Stimulated activated CD8-positive, alpha-beta memory T cell treated with anti-CD3 and anti-CD28 coated beads, Interleukin-2, amount 100 ng/mL, for 48 hours (primary cell): ENCODE measurements at regions not wholly inside any gene's neighbourhood (a gene's known extent, or its start where the extent isn't known, plus 50 kb on each side); places are given as distances from the start of the nearest gene placed in this dataset.

Experiments
- DNase-seq, 2 donors: peaks; one replicate each; pipeline ENCODE4 v3.0.0-alpha.2; 2020; ENCODE audit warnings: low read depth in 2 of 2

- no peak for DNase-seq
These were observed 153.3 kb upstream of the VSTM2B start for GRCh38 chr19:29372461-29372860.

- no peak for DNase-seq
These were observed 152.6 kb upstream of the VSTM2B start for GRCh38 chr19:29372921-29373797.

- no peak for DNase-seq
These were observed 150.2 kb upstream of the VSTM2B start for GRCh38 chr19:29375429-29376119.

- DNase-seq, result no peak
These were observed 148.9 kb upstream of the VSTM2B start for GRCh38 chr19:29376855-29377354.

GRCh38 chr19:29378126-29378525 is 147.7 kb upstream of the VSTM2B start:
- no peak for DNase-seq

- no peak for DNase-seq
These were observed 147.2 kb upstream of the VSTM2B start for GRCh38 chr19:29378543-29379080.

- DNase-seq, result no peak
These were observed 146.4 kb upstream of the VSTM2B start for GRCh38 chr19:29379257-29380021.

- no peak for DNase-seq
These were observed 145.2 kb upstream of the VSTM2B start for GRCh38 chr19:29380581-29380980.

- DNase-seq, result no peak
These were observed 144.2 kb upstream of the VSTM2B start for GRCh38 chr19:29381353-29382203.

- no peak for DNase-seq
These were observed 142.1 kb upstream of the VSTM2B start for GRCh38 chr19:29383696-29384095.

- no peak for DNase-seq
These were observed 141.1 kb upstream of the VSTM2B start for GRCh38 chr19:29384656-29385055.

- no peak for DNase-seq
These were observed 140.5 kb upstream of the VSTM2B start for GRCh38 chr19:29385191-29385795.

GRCh38 chr19:29386970-29387369 is 138.8 kb upstream of the VSTM2B start:
- DNase-seq, result no peak

GRCh38 chr19:29387586-29387985 is 138.2 kb upstream of the VSTM2B start:
- DNase-seq, result no peak

- DNase-seq, result no peak
These were observed 136.3 kb upstream of the VSTM2B start for GRCh38 chr19:29389495-29389894.

GRCh38 chr19:29390742-29391141 is 135.1 kb upstream of the VSTM2B start:
- DNase-seq, result no peak

GRCh38 chr19:29393915-29394460 is 131.8 kb upstream of the VSTM2B start:
- no peak for DNase-seq

- DNase-seq, result no peak
These were observed 130.6 kb upstream of the VSTM2B start for GRCh38 chr19:29395111-29395733.

GRCh38 chr19:29395734-29396414 is 129.9 kb upstream of the VSTM2B start:
- no peak for DNase-seq
